ENCODE measurements at regions not wholly inside any gene's neighbourhood (a gene's known extent, or its start where the extent isn't known, plus 50 kb on each side); places are given as distances from the start of the nearest gene placed in this dataset.

DNA sequence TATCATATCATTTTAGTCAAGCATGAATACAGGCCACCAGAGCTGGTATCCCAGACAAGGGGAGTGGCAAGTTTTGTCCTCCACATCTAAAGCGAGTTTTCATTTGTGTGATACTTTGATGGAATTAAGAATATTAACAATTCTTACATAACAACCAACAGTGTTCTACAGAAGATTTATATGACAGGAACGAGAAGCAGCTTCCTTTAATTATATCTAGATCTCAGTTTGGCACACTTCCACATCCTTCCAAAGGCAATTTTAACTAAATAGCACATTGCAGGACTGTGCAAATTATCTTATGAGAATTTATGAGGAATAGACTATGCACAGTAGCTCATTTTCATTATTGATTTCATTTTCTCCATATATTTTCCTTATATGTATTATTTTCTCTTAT lies 121.2 kb upstream of the GUCY1A1 start:
- TF ChIP-seq GATA3 (IDR thresholded peaks at IDR 0.05; ENCODE audit: low read depth, low read length) (no peak), GATA2 (IDR thresholded peaks at IDR 0.05; ENCODE audit: low read depth, low read length) (no peak)
